Nephron progenitor cell (in vitro differentiated cells): ENCODE measurements at regions not wholly inside any gene's neighbourhood (a gene's known extent, or its start where the extent isn't known, plus 50 kb on each side); places are given as distances from the start of the nearest gene placed in this dataset.

ENCODE experiments used
- DNase-seq: peaks from one replicate; pipeline ENCODE4 v3.0.0; 2021
- H3K27ac Mint-ChIP-seq: 2 replicates; pipeline ENCODE4 v1.8.0; 2021; ENCODE audit warnings: mild to moderate bottlenecking, moderate library complexity, mixed read lengths
- H3K27me3 Mint-ChIP-seq: 2 replicates; pipeline ENCODE4 v1.8.0; 2021; ENCODE audit warnings: mild to moderate bottlenecking, low read depth, mixed read lengths; ENCODE audit not compliant: poor library complexity
- H3K36me3 Mint-ChIP-seq: 2 replicates; pipeline ENCODE4 v1.8.0; 2021; ENCODE audit warnings: low read depth, mixed read lengths
- H3K4me1 Mint-ChIP-seq: 2 replicates; pipeline ENCODE4 v1.8.0; 2021; ENCODE audit warnings: mixed read lengths
- H3K4me3 Mint-ChIP-seq: 2 replicates; pipeline ENCODE4 v1.8.0; 2021; ENCODE audit warnings: mild to moderate bottlenecking, moderate library complexity, mixed read lengths
- H3K9me3 Mint-ChIP-seq: 2 replicates; pipeline ENCODE4 v1.8.0; 2021; ENCODE audit warnings: mild to moderate bottlenecking, moderate library complexity, mixed read lengths
- TF ChIP-seq, protein P1 (sequence below): fragments of 200-600 bp; sonication (generic); IDR thresholded peaks from 2 replicates; pipeline ENCODE4 v1.5.0; 2021; ENCODE audit warnings: antibody characterized with exemption

DNA sequence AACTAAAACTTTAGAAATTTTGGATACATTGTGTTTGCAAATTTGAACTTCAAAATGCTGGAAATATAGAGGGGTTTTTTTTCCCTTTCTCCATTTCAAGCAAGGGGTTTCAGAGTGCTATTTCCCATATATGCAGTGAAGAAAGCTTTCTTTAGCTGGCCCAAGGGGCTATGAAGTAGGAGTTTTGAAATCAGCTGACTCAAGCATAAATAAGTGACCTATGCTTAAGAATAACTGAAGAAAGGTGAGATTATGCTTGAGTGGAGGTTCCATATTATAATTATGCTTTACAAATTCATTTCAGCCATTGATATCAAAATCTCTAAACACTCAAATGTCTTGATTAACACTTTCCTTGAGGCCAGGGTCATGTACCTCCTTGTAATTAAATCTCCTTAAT is 51.0 kb upstream of the RBBP8 start:
- Mint-ChIP-seq H3K36me3 (peaks cover 19% of the 10 kb centered on the region), H3K4me3 (no peak overlapping the region), H3K27me3 (no peaks in the 10 kb centered on the region), H3K9me3 (peaks cover 26% of the 10 kb centered on the region), H3K27ac (no peak overlapping the region), H3K4me1 (peaks cover 9% of the 10 kb centered on the region)
- DNase-seq = no peak
- TF ChIP-seq, protein P1, sequence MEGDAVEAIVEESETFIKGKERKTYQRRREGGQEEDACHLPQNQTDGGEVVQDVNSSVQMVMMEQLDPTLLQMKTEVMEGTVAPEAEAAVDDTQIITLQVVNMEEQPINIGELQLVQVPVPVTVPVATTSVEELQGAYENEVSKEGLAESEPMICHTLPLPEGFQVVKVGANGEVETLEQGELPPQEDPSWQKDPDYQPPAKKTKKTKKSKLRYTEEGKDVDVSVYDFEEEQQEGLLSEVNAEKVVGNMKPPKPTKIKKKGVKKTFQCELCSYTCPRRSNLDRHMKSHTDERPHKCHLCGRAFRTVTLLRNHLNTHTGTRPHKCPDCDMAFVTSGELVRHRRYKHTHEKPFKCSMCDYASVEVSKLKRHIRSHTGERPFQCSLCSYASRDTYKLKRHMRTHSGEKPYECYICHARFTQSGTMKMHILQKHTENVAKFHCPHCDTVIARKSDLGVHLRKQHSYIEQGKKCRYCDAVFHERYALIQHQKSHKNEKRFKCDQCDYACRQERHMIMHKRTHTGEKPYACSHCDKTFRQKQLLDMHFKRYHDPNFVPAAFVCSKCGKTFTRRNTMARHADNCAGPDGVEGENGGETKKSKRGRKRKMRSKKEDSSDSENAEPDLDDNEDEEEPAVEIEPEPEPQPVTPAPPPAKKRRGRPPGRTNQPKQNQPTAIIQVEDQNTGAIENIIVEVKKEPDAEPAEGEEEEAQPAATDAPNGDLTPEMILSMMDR = no peak

DNA sequence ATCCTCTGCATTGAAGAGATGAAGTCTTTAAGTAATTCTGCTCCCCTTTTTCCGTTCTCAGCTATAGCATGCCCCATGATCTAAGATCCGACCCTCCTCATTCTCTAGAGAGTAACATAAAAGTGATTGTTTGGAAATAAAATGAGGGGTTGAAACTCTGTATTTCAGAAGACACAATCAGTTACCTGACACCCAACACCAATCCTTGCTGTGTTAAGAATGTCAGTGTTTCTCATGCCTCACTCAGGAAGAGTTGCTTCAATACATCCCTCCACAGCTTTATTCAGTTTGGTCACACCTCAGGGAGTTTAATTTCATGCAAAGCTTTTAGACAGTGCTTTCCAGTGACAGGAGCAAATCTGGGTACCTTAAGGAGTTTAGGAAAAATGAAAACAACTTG is 49.9 kb upstream of the RBBP8 start:
- Mint-ChIP-seq H3K36me3 (peaks cover 19% of the 10 kb centered on the region), H3K4me3 (no peak overlapping the region), H3K27ac (no peak overlapping the region), H3K4me1 (peaks cover 9% of the 10 kb centered on the region), H3K9me3 (peaks cover 34% of the 10 kb centered on the region), H3K27me3 (no peaks in the 10 kb centered on the region)
- no peak for DNase-seq
- TF ChIP-seq, protein P1 = no peak
